ENCODE measurements at regions not wholly inside any gene's neighbourhood (a gene's known extent, or its start where the extent isn't known, plus 50 kb on each side); places are given as distances from the start of the nearest gene placed in this dataset.
"Not testable (repeated sequence)": the region's sequence is repeated elsewhere in the genome, so short reads cannot be mapped to it uniquely, and the experiment has no call there.

GRCh38 chr6:14754751-14755513 lies 490.9 kb upstream of the JARID2 start:
- no peak for DNase-seq (ENCODE audit: low read depth)

DNA sequence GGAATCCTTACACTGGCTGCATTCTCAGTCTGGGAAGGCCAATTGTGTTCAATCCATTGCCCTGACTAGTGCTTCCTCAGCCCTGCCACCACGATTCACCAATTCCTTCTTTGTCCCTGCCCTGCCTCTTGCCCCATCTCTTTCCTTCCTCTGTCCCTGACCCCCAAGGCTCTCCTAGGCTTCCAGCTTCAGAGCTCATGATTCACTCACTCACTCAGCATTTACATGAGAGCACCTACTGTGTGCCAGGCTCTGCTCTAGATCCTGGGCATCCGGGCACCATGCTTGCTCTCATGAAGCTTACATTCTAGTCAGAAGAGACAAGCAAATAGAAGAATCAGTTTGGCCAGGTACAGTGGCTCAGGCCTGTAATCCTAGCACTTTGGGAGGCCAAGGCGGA lies 489.5 kb upstream of the JARID2 start:
- no peak for DNase-seq (ENCODE audit: low read depth)

- no peak for DNase-seq (ENCODE audit: low read depth)
These were observed 488.9 kb upstream of the JARID2 start for GRCh38 chr6:14757014-14757413.

- DNase-seq (ENCODE audit: low read depth): no peak
These were observed 488.5 kb upstream of the JARID2 start for GRCh38 chr6:14757418-14757817.

- DNase-seq (ENCODE audit: low read depth): no peak
These were observed 487.3 kb upstream of the JARID2 start for GRCh38 chr6:14758421-14759081.

- DNase-seq (ENCODE audit: low read depth): no peak
These were observed 485.7 kb upstream of the JARID2 start for GRCh38 chr6:14759976-14760672.

DNA sequence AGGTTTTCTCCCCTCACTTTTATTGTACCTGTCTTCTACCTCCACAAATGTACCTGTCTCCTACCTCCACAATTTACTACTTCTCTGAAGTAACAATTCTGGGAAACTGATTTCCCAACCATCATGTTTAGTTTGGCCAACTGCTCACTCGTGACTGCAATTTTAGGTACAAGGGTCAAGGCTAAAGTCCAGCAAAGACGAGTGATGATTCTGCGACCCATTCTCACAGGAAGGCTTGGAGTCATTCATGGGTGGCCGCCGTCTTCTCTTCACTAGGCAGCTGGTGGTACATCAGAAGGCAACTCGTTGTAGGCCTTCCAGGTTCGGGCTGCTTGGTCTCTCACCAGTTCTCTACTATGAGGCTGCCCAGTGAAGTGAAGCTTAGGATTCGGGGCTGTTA lies 483.8 kb upstream of the JARID2 start:
- no peak for DNase-seq (ENCODE audit: low read depth)

DNA sequence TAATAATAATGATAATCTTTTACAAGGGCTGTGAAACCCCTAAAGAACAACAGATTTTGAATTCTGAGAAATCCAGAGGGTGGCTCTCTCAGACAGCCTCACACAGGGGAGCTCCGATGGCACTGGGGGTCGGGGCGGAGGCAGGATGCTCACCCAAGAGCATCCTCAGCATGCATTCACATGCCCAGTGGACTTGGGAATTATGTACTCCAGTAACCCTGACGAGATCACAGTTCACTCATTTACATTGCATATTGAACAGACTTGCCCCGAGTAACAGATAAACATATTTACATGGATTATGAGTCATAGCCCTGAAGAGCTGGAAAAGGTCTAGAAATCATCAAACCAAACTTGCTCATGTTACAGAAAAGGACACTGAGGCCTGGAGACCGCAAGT lies 482.7 kb upstream of the JARID2 start:
- peak; percentile 48 for DNase-seq (ENCODE audit: low read depth)

- no peak for DNase-seq (ENCODE audit: low read depth)
These were observed 482.3 kb upstream of the JARID2 start for GRCh38 chr6:14763616-14764015.

GRCh38 chr6:14765106-14765505 lies 480.8 kb upstream of the JARID2 start:
- peak; percentile 66 for DNase-seq (ENCODE audit: low read depth)

GRCh38 chr6:14765721-14766390 lies 480.0 kb upstream of the JARID2 start:
- no peak for DNase-seq (ENCODE audit: low read depth)

- DNase-seq (ENCODE audit: low read depth): no peak
These were observed 479.4 kb upstream of the JARID2 start for GRCh38 chr6:14766391-14766994.

DNA sequence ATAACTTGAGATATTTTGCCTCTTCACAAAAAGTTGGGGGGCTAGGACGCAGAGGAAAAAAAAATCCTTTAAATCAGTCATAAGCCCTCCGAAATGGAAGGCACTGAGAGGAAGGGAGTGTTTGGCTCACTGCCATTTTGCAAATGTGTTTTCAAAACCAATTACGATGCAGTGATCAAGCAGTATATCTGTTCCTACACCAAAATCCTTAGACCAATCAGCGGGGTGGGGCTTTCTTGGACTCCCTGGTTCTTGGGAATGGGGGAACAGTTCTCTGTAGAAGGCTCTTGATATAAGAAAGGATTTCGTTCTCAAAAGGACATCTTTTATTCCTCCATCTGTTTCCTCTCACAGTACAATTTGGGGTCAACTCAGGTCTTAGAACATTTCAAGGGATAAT lies 478.6 kb upstream of the JARID2 start:
- DNase-seq (ENCODE audit: low read depth): no peak

GRCh38 chr6:14770040-14770439 lies 475.8 kb upstream of the JARID2 start:
- no peak for DNase-seq (ENCODE audit: low read depth)

- DNase-seq (ENCODE audit: low read depth): peak; percentile 82
These were observed 475.3 kb upstream of the JARID2 start for GRCh38 chr6:14770572-14770971.

- peak; percentile 49 for DNase-seq (ENCODE audit: low read depth)
These were observed 474.9 kb upstream of the JARID2 start for GRCh38 chr6:14771016-14771415.

GRCh38 chr6:14772188-14772587 lies 473.7 kb upstream of the JARID2 start:
- DNase-seq (ENCODE audit: low read depth): no peak

GRCh38 chr6:14775528-14775927 lies 470.3 kb upstream of the JARID2 start:
- DNase-seq (ENCODE audit: low read depth): no peak

DNA sequence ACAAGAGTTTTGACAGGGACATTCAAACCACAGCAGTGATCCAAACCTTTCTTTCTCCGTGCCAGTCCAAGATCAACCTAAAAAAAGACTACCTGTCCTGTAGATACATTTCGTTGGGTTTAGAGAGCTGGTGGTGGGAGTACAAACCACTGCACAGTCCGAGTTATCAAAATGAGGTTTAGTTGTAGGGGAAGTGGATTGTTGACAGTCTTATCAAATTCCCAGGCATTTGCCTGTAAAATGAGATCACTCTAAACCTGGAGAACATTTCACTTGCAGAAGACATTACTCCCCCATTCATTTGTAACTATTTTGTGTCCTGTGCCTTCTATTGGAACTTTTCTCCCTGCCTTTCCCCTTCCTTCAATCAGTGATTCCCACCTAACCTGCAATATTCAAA lies 469.6 kb upstream of the JARID2 start:
- peak; percentile 23 for DNase-seq (ENCODE audit: low read depth)

DNA sequence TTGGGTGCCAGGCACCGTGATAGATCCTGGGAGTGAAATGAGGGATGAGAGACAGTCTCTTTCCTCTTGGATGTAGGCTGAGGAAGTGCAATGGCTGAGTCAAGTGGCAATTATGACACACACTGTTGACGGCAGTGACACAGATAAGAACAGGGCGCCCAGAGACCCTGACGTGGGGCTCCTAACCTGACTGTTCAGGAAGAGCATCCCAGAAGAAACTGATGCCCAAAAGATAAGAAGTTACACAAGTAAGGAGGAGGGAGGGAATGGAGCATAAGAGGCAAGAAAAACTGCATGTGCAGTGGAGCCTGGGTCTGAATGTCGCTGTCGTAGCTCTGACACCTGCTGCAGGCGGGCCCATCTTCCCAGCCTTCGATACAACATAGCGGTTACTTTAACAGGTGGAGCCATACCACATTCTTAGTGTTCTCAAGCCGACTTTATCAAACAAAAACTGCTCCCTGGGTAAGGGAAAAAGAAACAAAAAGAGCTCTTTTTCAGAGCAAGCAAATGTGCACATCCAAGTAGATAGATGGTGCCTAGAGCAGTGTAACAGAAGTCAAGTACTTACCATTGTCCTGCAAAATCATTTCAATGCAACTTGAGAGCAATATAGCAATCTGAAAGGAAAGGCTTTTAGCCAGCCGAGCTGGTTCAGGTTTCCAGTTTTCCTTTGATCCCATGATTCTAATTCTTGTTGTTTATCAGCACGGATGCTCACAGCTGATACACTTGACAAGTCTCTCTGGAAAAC lies 463.9 kb upstream of the JARID2 start:
- no peak for DNase-seq (ENCODE audit: low read depth)

DNA sequence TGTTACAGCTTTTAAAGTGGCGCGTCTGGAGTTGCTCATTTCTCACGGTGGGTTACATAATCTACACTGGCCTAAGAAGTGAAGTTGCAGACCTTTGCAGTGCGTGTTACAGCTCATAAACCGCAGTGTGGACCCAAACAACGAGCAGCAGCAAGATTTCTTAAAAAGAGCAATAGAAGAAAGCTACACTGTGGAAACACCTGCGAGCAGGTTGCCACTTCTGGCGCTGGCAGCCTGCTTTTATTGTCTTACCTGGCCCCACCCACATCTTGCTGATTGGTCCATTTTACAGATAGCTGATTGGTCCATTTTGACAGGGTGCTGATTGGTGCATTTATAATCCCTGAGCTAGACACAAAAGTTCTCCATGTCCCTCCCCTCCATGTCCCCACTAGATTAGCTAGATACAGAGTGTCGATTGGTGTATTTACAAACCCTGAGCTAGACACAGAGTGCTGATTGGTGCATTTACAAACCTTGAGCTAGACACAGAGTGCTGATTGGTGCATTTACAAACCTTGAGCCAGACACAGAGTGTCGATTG lies 462.9 kb upstream of the JARID2 start:
- DNase-seq (ENCODE audit: low read depth): not testable (repeated sequence)
